ENCODE measurements at regions not wholly inside any gene's neighbourhood (a gene's known extent, or its start where the extent isn't known, plus 50 kb on each side); places are given as distances from the start of the nearest gene placed in this dataset.
"Not testable (repeated sequence)": the region's sequence is repeated elsewhere in the genome, so short reads cannot be mapped to it uniquely, and the experiment has no call there.

DNA sequence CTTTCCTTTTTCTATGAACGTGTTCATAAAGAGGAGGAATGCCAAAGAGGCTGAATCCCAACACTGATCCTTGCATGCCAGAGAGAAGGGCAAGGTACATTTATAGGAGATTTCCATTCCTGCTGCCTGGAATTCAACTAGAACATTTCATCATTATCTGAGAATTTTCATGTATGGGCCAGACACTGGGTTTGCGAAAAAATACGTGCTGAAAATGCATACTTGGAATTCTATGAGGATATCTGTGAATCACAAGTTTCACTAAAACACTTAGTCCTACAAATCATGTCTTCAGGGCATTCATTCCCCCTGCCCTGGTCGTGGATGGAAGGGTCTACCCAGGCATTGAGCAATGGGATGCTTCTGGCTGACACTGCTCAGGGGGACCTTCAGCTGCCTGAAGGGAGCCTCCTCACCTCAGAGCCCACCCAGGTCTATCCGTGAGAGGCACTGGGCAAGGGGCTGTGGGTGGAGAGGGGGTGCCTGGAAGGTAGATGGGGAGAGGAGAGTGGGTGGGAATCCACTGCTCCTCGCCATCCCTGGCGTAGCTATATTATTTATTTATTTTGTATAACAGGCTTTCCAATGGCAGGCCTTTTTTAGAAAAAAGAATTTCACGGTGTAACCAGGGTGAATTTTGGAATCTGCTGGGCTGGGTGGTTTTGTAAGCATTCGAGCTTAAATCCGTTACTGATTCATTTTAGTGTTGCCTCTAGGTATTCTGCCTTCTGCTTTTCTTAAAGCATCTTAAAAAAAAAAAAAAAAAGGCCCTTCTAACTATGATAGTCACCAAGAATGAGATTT, 560.6 kb upstream of the ID2 start:
- DNase-seq (ENCODE audit: low spot score), result no peak

- no peak for DNase-seq (ENCODE audit: low spot score)
These were observed 559.9 kb upstream of the ID2 start for GRCh38 chr2:8121826-8122513.

DNA sequence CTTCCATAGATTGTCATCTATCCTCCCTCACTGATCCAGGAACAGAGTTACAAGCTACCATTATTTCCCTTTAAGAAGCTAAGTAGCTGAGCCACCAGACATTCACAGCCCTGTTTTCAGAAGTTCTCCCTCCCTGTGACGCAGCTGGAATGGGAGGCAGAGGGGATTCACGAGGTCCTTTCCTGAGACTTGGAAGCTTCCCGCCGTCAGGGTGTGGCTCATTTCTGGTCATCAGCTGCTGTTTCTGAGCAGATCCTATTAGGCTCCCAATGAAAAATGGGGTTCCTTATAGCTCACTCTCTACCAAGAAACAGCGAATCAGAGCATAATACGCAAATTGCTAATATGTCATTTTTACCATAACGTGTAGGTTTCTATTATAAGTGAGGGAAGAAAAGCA, 559.3 kb upstream of the ID2 start:
- no peak for DNase-seq (ENCODE audit: low spot score)

- DNase-seq (ENCODE audit: low spot score), result no peak
These were observed 558.4 kb upstream of the ID2 start for GRCh38 chr2:8123464-8123863.

DNA sequence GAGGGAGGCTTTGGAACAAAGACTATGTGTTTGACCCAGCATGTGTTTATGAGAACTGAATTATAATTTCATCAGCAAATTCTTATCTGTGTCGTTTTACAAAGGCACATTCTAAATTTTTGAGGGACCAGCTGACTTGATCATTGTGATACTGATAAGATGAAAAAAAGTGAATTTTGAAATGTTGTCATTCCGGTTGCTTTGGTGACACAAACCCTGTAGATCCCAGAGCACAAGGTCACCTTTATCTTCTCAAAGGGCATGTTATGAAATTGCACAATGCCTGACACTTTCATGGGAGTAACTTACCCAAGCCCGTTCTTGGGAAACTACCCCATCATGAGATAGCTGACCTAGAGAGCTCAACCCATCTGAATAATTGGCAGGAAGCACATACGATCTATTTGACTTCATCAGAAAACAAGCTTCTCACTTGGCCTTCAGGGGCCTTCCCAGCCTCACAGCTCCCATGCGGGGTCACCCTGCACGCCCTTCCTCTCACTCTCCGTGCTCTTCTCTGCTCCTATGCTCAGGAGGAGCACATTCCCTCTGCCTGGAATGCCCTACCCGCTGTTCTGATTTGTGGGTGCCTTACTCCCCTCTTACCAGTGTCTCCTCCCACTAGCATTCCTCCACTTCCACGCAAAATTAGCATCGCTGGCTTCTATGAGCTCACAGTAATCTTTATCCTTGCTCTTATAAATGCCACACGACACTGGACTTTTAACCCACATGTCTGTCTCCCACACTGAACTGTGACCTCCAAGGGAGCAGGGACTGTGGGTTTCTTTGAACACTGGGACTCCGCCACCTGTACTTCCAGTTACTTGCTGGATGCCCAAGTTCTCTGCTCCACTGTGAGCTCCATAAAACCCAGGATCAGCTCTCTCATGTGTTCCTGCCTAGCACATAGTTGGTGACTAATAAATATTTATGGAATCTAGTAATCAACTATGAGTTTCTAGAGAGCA, 555.8 kb upstream of the ID2 start:
- DNase-seq (ENCODE audit: low spot score), result no peak

DNA sequence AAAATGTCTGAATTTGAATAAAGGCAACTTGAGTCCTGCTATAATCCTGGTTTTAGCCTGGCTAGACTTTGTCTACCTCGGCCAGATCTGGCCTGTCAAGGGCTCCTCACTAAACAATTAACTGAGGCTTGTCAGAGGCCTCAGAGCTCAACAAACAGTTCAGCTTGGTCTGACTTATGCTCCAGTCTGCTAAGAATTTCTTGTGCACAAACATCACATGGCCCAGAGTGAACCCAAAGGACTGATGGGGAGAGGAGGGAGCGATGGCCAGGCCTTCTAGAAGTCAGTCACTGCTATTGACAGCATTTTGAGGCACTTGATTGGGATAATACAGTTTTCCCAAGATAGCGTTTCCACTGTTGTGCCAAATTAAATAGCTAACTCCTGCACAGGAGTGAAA, 555.1 kb upstream of the ID2 start:
- no peak for DNase-seq (ENCODE audit: low spot score)

- not testable (repeated sequence) for DNase-seq (ENCODE audit: low spot score)
These were observed 550.4 kb upstream of the ID2 start for GRCh38 chr2:8131423-8131822.

DNA sequence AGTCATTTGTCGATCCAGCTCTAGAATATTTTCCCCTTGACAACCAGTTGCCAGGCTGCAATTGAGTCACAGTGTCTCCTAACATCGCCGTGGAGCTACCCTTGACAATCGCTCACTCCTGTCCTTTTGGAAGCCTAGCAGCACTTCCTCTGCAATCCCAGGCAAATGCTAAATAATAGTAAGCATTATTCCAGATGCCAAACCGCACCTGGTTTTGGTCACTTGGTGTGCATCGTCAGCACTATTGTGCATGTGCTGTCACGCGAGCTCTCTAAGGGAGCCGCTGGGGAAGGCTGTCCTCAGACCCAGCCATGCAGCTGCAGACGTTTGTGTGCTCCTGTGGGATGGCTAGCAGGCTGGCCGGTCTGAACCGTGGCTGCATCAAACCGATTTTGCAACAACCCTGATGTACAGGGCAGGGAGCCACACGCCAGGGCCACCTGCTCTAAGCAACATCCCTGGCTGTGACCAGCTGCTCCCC, 549.5 kb upstream of the ID2 start:
- DNase-seq (ENCODE audit: low spot score), result no peak

GRCh38 chr2:8132879-8133278, 549.0 kb upstream of the ID2 start:
- no peak for DNase-seq (ENCODE audit: low spot score)

DNA sequence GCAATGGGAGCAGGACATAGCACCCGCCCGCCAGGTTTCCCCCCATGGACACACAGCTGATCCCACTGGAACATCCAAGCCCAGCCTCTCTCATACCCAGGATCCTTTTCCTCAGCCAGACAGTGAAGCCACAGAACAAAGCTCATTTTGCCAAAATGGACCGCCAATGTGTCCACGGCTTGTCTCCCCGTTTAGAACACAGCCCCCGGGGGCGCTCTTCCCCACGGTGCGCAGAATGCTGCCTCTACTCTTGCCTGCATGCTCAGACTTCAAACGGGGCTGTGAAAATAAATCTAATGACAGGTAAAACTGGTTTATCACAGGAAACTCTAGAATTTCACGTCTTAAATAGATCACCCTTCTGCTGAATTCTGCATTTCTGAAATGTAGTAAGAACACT, 548.5 kb upstream of the ID2 start:
- no peak for DNase-seq (ENCODE audit: low spot score)

DNA sequence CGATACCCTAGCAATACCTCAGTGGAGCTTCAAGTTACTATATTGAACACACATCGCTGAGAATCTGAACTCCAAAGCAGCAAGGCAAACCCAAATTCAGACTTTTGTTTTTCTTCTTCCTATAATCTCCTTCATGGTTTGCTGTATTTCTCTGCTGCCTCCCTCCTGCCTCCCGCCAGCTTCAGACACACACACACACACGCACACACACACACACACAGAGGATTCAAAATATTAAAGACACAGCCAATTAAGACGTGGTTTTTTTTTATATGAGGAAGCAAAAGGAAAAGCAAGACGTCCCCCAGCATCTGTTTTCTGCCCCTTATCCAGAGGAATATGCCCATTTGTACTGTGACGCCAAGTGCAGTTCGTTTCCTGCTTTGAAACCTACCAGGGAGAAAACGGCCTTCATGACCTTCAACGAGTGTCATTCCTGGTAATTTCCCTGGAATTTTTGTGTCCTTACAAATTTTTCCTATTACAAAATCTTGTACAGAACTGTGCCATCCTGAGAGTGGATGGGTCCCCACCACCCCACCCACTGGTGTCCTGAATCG, 547.9 kb upstream of the ID2 start:
- no peak for DNase-seq (ENCODE audit: low spot score)

DNA sequence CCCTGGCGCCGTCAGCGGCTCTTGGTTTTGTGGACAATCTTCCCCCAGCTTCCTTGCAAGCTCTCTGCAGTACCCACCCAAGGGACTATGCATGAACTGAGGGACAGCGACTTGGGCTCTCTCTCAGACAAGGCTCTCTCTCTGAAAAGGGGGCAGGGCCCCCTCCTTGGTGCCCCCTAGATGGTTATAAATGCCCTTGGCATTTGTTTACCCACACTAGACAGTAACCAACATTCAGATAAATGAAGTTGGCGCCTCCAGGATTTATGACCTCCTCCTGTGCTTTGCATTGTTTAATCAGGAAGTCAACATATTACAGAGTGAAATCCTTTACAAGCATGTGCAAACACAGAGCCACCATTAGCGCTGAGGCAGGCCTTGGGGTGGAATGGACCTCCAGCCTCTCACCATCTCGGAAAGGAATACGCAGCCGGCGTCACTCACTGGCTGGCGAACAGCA, 547.4 kb upstream of the ID2 start:
- no peak for DNase-seq (ENCODE audit: low spot score)

DNA sequence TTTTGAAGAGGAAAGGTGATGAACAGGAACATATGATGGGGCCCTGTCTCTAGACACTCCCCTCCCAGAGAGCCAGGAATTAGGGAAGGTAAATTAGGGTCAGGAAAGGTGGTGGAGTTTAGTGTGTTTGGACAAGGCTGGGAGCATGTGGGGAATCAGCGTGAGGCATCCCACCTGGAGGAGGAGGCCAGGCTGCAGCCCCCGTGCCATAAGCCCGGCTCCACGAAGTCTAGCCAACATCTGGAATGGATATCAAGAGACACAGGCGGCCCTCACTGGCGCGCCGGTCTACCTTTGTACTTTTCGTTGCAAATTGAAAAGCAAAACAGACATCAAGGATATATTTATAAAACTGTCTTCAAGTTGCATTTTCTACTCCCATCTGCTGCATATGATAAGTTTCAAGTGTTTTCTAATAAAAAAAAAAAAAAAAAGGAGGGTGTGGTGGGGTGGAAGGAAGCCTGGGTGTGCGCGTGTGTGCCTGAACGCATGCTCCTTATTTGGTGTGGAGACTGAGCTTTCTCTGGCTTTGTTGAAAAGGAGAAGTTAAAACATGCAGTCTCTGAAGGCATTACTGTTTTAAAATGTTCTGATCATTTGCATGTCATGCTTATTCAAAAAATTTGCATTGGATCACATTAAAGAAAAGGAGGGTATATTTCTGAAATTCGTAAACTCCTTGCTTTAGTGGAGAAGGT, 546.7 kb upstream of the ID2 start:
- no peak for DNase-seq (ENCODE audit: low spot score)

DNA sequence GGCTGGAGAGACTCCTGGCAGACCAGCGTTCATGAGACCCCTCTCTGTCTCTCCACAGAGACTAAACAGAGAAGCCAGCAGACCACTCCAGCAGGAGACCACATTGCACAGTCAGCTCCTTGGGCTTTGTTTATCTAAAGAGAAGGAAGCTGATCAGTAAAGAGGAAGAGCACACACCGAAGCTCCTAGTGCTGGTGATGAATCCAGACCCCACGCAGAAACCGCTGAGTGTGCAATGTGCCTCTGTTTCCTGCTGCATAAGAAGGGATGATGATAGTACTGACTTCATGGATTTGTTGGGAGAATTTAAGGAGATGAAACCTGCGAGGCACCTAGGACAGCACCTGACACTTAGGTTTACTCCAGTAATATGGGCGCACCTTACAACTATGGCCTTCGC, 544.1 kb upstream of the ID2 start:
- DNase-seq (ENCODE audit: low spot score), result no peak

DNA sequence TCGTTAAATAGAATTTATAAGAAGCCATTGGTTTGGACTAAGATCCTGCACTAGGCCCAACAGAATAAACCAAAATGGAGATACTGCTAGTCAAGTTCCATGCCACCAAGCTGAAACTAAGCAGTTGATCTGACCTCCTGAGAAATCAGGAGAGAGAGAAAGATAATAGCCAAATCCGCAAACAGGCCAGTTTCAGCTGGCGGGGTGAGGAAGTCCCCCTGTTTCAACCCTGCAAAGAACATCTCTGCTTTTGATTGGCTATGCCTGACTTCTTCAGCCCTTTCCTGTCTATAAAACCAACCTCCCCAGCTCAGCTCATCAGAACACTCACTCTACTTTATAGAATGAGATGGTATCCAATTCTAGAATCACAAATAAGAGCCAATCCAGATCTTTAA, 543.3 kb upstream of the ID2 start:
- no peak for DNase-seq (ENCODE audit: low spot score)

- DNase-seq (ENCODE audit: low spot score), result no peak
These were observed 542.8 kb upstream of the ID2 start for GRCh38 chr2:8138923-8139667.

- no peak for DNase-seq (ENCODE audit: low spot score)
These were observed 542.1 kb upstream of the ID2 start for GRCh38 chr2:8139668-8140200.

- no peak for DNase-seq (ENCODE audit: low spot score)
These were observed 540.7 kb upstream of the ID2 start for GRCh38 chr2:8141079-8141707.

GRCh38 chr2:8141780-8142179, 540.1 kb upstream of the ID2 start:
- DNase-seq (ENCODE audit: low spot score), result no peak

DNA sequence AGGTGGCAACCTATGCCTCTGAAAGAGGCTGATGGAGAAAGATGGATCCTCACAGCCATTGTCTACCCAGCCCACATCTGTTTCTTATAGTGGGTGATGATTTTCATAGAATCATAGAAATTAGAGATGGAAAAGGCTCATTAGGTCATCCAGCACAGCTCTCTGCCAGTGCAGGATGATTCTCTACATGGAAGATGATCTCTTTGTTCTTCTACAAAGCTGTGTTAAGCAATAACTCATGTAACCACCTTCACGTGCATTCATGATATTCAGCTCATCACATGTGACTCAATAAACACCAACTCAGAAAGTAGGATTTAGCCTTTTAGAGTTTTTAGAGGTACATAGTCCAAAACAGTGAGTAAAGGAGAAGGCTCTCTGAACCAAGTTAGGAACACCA, 539.4 kb upstream of the ID2 start:
- no peak for DNase-seq (ENCODE audit: low spot score)

Data from COLO829 (cell line).